GM18870 (cell line): ENCODE measurements at regions not wholly inside any gene's neighbourhood (a gene's known extent, or its start where the extent isn't known, plus 50 kb on each side); places are given as distances from the start of the nearest gene placed in this dataset.
A peak's percentile ranks its signal among the peaks of the same experiment; 100 is the strongest.

Experiments used
- ATAC-seq: cut with Tn5 transposase; IDR thresholded peaks from one replicate; pipeline ENCODE4 v1.9.1; 2021; ENCODE audit warnings: moderate library complexity; ENCODE audit not compliant: unreplicated experiment

GRCh38 chr13:106996867-106997618 is 429.1 kb upstream of the ARGLU1 start:
- ATAC-seq: no peak

DNA sequence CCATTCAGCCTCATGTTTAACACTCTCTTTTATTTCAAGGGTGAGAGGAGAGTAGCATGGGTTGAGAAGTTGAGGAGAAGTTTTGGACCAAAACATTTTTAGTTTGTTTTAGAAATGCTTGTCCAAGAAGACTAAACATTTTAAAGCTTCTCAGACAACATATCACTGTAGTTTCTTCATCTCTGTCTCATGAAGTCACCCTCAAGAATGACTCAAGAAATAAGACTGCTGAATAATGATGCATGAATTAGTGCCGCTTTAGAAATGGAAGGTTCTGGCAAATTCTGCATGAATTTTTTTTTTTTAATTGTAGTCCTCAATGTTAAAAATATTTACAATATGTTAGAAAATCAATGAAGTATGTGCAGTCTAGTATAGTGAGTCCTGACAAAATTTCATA is 422.7 kb upstream of the ARGLU1 start:
- ATAC-seq: no peak

DNA sequence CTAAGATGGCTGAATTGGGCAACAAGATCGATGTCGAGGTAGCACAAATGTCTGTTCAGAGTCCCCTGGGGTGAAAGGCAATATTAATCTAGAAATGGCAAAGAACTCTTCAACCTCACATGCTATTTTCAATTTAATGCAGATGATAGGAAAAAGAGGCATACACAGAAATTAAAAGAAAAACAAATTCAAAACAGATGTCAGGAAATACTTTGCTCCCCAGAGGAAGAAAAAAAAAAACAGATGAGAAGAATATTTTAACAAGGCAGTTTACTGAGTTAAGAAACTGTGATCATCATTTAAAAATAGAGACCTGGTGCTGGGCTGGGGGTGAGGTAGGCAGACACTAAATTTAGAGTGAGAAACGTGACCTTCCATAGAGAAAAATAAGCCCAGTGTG is 421.9 kb upstream of the ARGLU1 start:
- ATAC-seq: no peak

DNA sequence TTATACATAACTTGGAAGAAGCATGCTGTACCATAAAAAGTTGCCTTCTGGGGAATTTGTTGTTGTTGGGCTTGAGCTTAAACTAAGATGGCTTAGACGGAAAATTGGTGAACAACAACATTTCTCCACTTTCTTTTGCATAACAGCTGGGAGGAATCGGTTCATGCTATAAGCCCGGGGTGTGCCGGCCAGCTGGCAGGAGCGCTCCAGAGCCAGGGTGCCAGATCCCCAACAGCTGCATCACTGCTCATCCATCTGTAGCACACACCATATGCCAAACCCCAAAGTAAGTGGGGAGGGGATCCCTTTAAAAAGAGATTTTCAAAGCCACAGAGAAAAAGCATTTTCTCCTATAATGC is 419.5 kb upstream of the ARGLU1 start:
- no peak for ATAC-seq

- no peak for ATAC-seq
These were observed 418.9 kb upstream of the ARGLU1 start for GRCh38 chr13:106986687-106987426.

- no peak for ATAC-seq
These were observed 418.1 kb upstream of the ARGLU1 start for GRCh38 chr13:106986033-106986484.

DNA sequence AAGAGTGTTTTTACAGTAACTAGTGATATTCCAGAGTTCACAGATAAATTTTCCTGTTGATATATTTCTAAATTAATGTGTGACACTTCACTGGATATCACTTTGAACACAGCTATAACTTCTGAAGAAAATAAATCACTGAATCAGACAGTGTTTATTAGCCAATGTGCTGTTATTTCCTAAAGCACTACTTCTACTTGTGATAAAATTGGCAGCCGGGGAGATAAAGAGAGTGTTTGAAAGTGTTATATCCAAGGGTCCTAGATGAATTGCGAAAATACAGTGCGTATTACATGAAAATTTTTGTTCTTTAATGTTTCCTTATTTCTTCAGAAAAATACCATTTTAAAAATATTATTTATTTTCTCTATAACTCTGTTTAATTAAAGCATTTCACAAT is 417.5 kb upstream of the ARGLU1 start:
- ATAC-seq: no peak

GRCh38 chr13:106981051-106981450 is 413.1 kb upstream of the ARGLU1 start:
- no peak for ATAC-seq

- ATAC-seq: no peak
These were observed 399.5 kb upstream of the ARGLU1 start for GRCh38 chr13:106967391-106967790.

- no peak for ATAC-seq
These were observed 395.2 kb upstream of the ARGLU1 start for GRCh38 chr13:106963151-106963550.

- ATAC-seq: no peak
These were observed 393.7 kb upstream of the ARGLU1 start for GRCh38 chr13:106961651-106962050.

GRCh38 chr13:106961216-106961615 is 393.3 kb upstream of the ARGLU1 start:
- no peak for ATAC-seq

DNA sequence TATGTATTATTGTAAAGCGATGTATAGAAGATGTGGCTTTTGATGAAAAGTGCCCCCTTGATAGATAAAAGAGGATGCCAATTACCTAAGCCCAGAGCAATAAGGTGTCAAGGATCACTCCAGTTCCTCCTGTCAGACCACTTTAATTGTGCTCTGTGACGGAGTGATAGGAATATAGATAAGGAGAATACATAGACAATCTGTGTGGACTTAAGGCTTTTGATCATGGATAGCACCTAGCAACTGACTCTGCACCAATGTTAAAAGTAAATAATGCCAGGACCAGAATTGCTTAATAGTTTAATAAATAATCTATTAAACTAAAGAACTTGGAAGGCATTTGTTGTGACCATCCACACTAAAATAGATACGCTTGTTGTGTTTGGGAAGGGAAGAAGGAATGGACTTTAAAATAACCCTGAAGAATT is 390.7 kb upstream of the ARGLU1 start:
- ATAC-seq: no peak

- ATAC-seq: peak; percentile 82
These were observed 374.6 kb upstream of the ARGLU1 start for GRCh38 chr13:106942563-106942962.

- ATAC-seq: no peak
These were observed 373.8 kb upstream of the ARGLU1 start for GRCh38 chr13:106941779-106942178.

DNA sequence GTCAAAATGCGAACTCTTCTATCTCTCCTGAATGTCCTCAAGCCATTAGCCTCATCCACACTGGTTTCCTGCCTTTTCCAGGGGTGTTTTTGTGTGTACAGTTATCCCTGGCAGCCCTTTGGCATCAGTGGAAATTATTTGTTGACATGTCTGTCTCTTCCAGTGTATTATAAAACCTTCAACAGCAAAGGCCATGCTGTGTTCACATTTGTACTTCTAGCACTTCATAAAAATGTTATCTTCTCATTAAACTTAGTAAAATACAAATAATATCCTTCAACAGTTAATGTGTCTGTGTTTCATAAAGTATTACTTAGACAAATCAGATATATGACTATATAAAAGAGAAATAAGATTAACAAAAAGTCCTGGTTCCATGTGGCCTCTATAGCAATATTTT is 359.5 kb upstream of the ARGLU1 start:
- ATAC-seq: no peak

DNA sequence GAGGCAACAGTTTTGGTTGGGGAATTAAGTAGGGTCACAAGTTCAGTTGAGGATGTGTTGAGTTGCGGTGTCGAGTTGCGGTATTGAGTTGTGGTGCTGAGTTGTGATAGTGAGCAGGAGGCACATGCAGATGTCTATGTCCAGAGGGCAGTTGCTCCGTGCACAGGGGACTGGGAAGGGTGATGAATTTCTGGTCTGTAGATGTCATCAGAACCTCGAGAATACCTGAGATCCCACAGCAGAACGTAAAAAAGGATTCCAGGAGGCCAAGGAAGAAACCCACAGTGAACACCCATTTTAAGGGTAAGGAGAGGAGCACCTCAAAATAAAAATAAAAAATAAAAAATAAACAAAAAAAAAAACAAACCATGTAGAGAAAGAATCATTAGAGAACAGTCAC is 354.4 kb upstream of the ARGLU1 start:
- no peak for ATAC-seq

DNA sequence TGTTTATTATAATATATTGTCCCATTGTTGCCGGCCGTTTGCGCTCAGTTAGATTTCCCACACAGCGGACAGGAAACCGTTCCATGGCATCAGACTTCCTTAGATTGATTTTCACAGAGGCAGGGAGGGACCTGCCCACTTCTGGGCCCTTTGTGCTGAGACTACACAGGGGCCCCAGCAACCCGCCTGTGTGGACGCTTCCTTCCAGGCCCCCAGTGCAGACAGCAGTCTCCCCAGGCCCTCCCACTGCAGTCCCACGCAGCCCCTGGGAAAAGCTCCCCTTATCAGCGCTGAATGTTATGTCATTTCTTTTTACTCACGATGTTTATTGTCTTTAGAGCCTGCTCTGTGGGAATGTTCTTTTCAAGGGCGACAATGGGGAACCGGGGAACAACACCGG is 351.7 kb upstream of the ARGLU1 start:
- ATAC-seq: no peak

- peak; percentile 44 for ATAC-seq
These were observed 351.2 kb upstream of the ARGLU1 start for GRCh38 chr13:106919133-106919532.

DNA sequence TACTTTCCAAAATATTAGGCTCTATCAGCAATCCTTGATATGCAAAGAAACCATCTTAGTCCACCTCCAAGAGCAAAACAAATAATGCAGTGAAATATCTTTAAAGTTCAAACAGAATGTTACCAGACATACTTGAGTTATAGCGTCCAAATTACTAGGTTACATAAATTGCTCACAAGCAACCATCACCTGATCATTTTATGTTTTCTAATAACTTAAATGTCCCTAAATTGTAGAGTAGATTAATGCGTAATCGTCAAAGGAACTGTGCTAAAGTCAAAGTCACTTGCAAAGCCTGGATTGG is 350.6 kb upstream of the ARGLU1 start:
- no peak for ATAC-seq

- peak; percentile 92 for ATAC-seq
These were observed 350.0 kb upstream of the ARGLU1 start for GRCh38 chr13:106917673-106918556.
